HEK293T (cell line): ENCODE measurements at regions not wholly inside any gene's neighbourhood (a gene's known extent, or its start where the extent isn't known, plus 50 kb on each side); places are given as distances from the start of the nearest gene placed in this dataset.

Experiments
- ARNT ChIP-seq: fragments of 450-650 bp; IDR thresholded peaks from 2 replicates; pipeline ENCODE4 v1.6.1; 2017; ENCODE audit warnings: mild to moderate bottlenecking
- BHLHE40 ChIP-seq: fragments of 450-650 bp; IDR thresholded peaks from 2 replicates; pipeline ENCODE4 v1.6.1; 2016; ENCODE audit warnings: mild to moderate bottlenecking, moderate library complexity, borderline replicate concordance
- CTBP1 ChIP-seq: fragments of 450-650 bp; IDR thresholded peaks from 2 replicates; pipeline ENCODE4 v1.6.1; 2016; ENCODE audit warnings: borderline replicate concordance
- ELF4 ChIP-seq: fragments of 450-650 bp; IDR thresholded peaks from 2 replicates; pipeline ENCODE4 v1.6.1; 2017; ENCODE audit warnings: antibody characterized with exemption
- FOXA1 ChIP-seq: fragments of 450-650 bp; IDR thresholded peaks from 2 replicates; pipeline ENCODE4 v1.6.1; 2016; ENCODE audit warnings: mild to moderate bottlenecking
- FOXK2 ChIP-seq: fragments of 450-650 bp; IDR thresholded peaks from 2 replicates; pipeline ENCODE4 v1.6.1; 2016; ENCODE audit warnings: mild to moderate bottlenecking
- FOXM1 ChIP-seq: fragments of 450-650 bp; IDR thresholded peaks from 2 replicates; pipeline ENCODE4 v1.6.1; 2017; ENCODE audit warnings: mild to moderate bottlenecking, borderline replicate concordance
- HDGF ChIP-seq: fragments of 450-650 bp; IDR thresholded peaks from 2 replicates; pipeline ENCODE4 v1.6.1; 2017; ENCODE audit warnings: antibody characterized with exemption, borderline replicate concordance
- NFRKB ChIP-seq: fragments of 450-650 bp; IDR thresholded peaks from 2 replicates; pipeline ENCODE4 v1.6.1; 2016; ENCODE audit warnings: mild to moderate bottlenecking, moderate library complexity
- SP1 ChIP-seq: fragments of 450-650 bp; IDR thresholded peaks from 2 replicates; pipeline ENCODE4 v1.6.1; 2017
- SUZ12 ChIP-seq: fragments of 450-650 bp; IDR thresholded peaks from 2 replicates; pipeline ENCODE4 v1.6.1; 2016; ENCODE audit warnings: mild to moderate bottlenecking
- TARDBP ChIP-seq: fragments of 450-650 bp; IDR thresholded peaks from 2 replicates; pipeline ENCODE4 v1.6.1; 2016
- ZNF384 ChIP-seq: fragments of 450-650 bp; IDR thresholded peaks from 2 replicates; pipeline ENCODE4 v1.6.1; 2016

GRCh38 chrX:22652596-22652995, 347.2 kb upstream of the DDX53 start:
- no peak for TF ChIP-seq FOXA1
- TF ChIP-seq ZNF384, result no peak
- no peak for TF ChIP-seq SUZ12
- TF ChIP-seq ARNT, result no peak
- TF ChIP-seq TARDBP, result no peak
- no peak for TF ChIP-seq SP1
- no peak for TF ChIP-seq NFRKB
- no peak for TF ChIP-seq FOXK2
- no peak for TF ChIP-seq FOXM1
- no peak for TF ChIP-seq BHLHE40
- no peak for TF ChIP-seq ELF4
- TF ChIP-seq CTBP1, result no peak
- TF ChIP-seq HDGF, result no peak
